Mammary epithelial cell (primary cell): ENCODE measurements at regions not wholly inside any gene's neighbourhood (a gene's known extent, or its start where the extent isn't known, plus 50 kb on each side); places are given as distances from the start of the nearest gene placed in this dataset.

ENCODE experiments used
- EZH2 ChIP-seq: IDR thresholded peaks from 2 replicates; pipeline ENCODE4 v1.6.1; 2012; ENCODE audit warnings: low read length, inconsistent platforms, borderline replicate concordance
- TF ChIP-seq, protein P1 (sequence below), 2 donors: IDR thresholded peaks in 1 of 2; conservative IDR thresholded peaks in 1 of 2; 2 replicates each; pipeline ENCODE4 v1.5.1; 2011 to 2012; ENCODE audit warnings: inconsistent platforms in 2 of 2, low read length in 2 of 2, mild to moderate bottlenecking in 2 of 2, control low read depth in 1 of 2, low read depth in 1 of 2; ENCODE audit not compliant: insufficient read depth in 1 of 2; ENCODE audit errors: extremely low read depth in 1 of 2

GRCh38 chr5:98105681-98106080, 667.8 kb upstream of the RGMB start:
- TF ChIP-seq, protein P1, sequence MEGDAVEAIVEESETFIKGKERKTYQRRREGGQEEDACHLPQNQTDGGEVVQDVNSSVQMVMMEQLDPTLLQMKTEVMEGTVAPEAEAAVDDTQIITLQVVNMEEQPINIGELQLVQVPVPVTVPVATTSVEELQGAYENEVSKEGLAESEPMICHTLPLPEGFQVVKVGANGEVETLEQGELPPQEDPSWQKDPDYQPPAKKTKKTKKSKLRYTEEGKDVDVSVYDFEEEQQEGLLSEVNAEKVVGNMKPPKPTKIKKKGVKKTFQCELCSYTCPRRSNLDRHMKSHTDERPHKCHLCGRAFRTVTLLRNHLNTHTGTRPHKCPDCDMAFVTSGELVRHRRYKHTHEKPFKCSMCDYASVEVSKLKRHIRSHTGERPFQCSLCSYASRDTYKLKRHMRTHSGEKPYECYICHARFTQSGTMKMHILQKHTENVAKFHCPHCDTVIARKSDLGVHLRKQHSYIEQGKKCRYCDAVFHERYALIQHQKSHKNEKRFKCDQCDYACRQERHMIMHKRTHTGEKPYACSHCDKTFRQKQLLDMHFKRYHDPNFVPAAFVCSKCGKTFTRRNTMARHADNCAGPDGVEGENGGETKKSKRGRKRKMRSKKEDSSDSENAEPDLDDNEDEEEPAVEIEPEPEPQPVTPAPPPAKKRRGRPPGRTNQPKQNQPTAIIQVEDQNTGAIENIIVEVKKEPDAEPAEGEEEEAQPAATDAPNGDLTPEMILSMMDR (conservative IDR thresholded peaks at IDR 0.05 in 1 of 2, IDR thresholded peaks at IDR 0.05 in 1 of 2; ENCODE audit: extremely low read depth in 1 of 2, insufficient read depth in 1 of 2, low read depth in 1 of 2, low read length in 2 of 2), result no peak
- TF ChIP-seq EZH2, result no peak
